ENCODE measurements at regions not wholly inside any gene's neighbourhood (a gene's known extent, or its start where the extent isn't known, plus 50 kb on each side); places are given as distances from the start of the nearest gene placed in this dataset.

DNA sequence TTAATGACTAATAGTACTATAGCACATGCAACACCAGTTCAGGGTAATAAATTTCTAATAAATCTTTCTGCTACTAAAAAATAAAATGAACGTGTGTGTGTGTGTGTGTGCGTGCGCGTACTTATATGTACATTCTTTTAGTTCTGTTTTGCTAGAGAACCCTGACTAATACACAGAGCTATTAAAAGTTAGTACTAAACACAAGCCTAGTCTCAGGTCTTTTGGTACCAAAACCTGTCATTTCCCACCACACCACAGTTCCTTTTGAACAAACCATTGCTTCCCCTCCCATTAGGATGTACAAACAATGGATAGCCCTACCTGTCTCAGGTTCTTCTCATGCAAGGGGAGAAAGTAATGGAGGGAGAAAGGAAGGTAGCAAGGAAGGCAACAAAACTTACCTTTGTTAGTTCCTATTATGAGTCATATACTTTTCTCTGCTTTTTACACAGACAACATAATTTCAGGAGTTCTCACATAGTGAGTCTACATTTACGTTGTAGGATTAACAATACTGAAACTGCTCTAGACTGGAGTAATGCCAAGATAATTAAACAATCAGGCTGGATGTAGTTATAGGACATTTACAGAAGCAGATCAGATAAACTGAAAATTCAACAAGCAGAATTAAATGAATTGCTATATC lies 427.2 kb downstream of the KCNJ3 start:
- TF ChIP-seq, protein P1, sequence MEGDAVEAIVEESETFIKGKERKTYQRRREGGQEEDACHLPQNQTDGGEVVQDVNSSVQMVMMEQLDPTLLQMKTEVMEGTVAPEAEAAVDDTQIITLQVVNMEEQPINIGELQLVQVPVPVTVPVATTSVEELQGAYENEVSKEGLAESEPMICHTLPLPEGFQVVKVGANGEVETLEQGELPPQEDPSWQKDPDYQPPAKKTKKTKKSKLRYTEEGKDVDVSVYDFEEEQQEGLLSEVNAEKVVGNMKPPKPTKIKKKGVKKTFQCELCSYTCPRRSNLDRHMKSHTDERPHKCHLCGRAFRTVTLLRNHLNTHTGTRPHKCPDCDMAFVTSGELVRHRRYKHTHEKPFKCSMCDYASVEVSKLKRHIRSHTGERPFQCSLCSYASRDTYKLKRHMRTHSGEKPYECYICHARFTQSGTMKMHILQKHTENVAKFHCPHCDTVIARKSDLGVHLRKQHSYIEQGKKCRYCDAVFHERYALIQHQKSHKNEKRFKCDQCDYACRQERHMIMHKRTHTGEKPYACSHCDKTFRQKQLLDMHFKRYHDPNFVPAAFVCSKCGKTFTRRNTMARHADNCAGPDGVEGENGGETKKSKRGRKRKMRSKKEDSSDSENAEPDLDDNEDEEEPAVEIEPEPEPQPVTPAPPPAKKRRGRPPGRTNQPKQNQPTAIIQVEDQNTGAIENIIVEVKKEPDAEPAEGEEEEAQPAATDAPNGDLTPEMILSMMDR (IDR thresholded peaks at IDR 0.05; ENCODE audit: extremely low read depth, missing control alignments): no peak

DNA sequence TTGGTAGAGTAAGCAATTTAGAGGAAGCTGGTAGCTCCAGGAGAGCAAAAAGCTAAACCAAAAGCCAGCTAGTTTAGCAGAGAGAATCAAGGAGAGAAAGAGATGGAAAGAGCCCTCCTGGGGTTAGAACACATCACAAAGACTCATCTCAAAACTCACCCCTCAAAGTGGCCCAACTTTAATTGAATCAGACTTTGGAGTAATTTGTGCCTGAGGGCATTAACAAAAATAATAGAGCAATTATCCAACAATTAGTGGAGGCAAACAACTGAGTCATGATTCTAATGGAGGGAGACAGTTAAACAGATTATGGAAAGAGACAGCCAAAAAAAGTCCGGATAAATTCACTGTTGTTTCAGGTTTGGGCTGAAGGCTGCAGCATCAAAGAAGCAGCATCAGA lies 417.4 kb downstream of the KCNJ3 start:
- DNase-seq (ENCODE audit: low spot score): no peak
- TF ChIP-seq, protein P1 (IDR thresholded peaks at IDR 0.05; ENCODE audit: extremely low read depth, missing control alignments): no peak

More for the DNA sequence above, 427.2 kb downstream of the KCNJ3 start:
- no peak for DNase-seq (ENCODE audit: low spot score)

DNA sequence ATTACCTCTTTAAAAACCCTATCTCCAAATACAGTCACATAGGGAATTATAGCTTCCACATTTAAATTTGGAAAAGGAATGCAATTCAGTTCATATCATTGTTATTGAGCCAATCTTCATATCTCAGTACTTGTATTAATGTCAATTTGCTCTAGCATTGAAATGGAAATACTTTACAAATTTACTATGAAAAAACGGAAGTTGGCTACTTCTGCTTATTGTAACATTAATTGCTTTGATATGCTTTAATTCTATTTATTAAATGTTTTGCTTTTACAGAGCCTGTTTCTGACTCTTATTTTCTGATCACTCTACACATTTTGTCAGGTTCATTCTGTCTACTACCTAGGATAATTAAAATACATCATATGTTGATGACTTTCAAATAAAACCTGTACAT lies 412.6 kb downstream of the KCNJ3 start:
- TF ChIP-seq, protein P1 (IDR thresholded peaks at IDR 0.05; ENCODE audit: extremely low read depth, missing control alignments): no peak
- DNase-seq (ENCODE audit: low spot score): no peak

DNA sequence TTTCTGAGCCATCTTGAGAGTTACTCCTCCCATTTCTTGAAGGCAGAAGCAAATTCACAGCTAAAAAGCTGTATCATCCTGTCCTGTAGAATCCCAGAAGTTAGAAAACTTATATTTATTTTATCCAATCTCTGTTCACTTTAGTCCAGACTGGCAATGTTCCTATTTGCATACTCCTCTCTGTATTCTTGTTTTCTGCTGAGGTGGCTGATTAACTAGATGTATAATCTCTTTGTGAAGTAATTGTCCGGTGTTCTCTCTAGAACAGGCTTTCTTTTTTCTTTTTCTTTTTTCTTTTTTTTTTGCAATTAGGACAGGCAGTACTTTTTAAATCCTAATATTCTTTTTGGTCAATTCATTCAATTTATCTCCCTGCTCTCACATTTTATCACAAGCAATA lies 411.0 kb downstream of the KCNJ3 start:
- TF ChIP-seq, protein P1 (IDR thresholded peaks at IDR 0.05; ENCODE audit: extremely low read depth, missing control alignments): no peak
- DNase-seq (ENCODE audit: low spot score): no peak

DNA sequence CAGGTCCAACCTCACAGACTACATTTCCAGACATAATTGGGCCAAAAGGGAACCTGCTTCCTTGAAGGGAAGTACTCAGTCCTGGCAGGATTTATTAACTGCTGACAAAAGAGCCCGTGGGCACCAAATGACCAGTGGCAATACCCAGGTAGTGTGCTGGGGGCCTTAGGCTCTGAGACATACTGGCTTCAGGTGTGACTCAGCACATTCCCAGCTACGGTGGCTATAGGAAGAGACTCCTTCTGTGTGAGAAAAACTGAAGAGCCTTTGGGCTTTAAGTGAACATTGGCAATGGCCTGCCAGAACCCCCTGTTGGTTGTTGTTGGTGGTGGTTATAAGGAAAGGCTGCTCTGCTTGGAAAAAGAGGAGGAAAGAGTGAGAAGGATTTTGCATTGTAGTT lies 401.8 kb downstream of the KCNJ3 start:
- TF ChIP-seq, protein P1 (IDR thresholded peaks at IDR 0.05; ENCODE audit: extremely low read depth, missing control alignments): no peak
- no peak for DNase-seq (ENCODE audit: low spot score)

DNA sequence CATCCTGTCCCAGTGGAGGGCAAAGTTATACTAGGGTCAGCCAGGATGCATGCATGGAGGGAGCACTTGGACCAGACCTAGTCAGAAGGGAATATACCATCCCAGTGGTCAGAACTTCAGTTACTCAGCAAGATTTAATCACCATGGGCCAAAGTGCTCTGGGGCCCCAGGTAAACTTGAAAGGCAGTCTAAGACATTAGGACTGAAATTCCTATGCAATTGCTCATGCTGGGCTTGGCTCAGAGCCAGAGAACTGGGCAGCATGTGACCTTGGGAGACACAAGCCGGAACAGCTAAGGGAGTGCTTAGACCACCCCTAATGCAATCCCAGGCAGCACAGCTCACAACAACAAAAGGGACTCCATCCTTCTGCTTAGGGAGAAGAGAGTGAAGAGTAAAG lies 401.3 kb downstream of the KCNJ3 start:
- DNase-seq (ENCODE audit: low spot score): no peak
- TF ChIP-seq, protein P1 (IDR thresholded peaks at IDR 0.05; ENCODE audit: extremely low read depth, missing control alignments): no peak

DNA sequence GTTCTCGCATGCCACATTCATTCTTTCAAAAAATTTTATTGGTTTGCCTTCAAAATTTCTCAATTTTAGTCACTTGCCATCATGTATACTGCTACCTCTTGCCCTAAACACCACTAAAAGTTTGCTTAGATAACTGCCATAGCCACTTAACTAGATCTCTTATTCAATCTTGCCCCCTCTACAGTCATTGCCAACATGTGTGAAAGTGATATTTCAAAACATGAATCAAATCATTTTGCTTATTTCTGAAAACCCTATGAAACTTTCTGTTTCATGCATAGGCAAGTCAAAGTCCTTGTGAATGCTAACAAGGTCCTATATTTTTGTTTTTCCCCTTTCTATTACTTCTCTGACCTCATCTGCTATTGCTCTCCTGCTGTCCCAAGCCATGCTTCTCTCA lies 397.1 kb downstream of the KCNJ3 start:
- TF ChIP-seq, protein P1 (IDR thresholded peaks at IDR 0.05; ENCODE audit: extremely low read depth, missing control alignments): no peak
- DNase-seq (ENCODE audit: low spot score): no peak

Data from GM20000 (cell line).